Mesothelial cell of epicardium (in vitro differentiated cells): ENCODE measurements at regions not wholly inside any gene's neighbourhood (a gene's known extent, or its start where the extent isn't known, plus 50 kb on each side); places are given as distances from the start of the nearest gene placed in this dataset.

ENCODE experiments used
- DNase-seq, 2 experiments: peaks; one replicate each; pipeline ENCODE4 v3.0.0; 2021; ENCODE audit warnings: low spot score in 2 of 2; ENCODE audit not compliant: unreplicated experiment in 2 of 2
- H3K27ac Mint-ChIP-seq: 2 replicates; pipeline ENCODE4 v1.8.0; 2021; ENCODE audit warnings: mixed read lengths
- H3K27me3 Mint-ChIP-seq: 2 replicates; pipeline ENCODE4 v1.8.0; 2021; ENCODE audit warnings: low read depth, mixed read lengths
- H3K36me3 Mint-ChIP-seq: 2 replicates; pipeline ENCODE4 v1.8.0; 2021; ENCODE audit warnings: mixed read lengths
- H3K4me1 Mint-ChIP-seq: 2 replicates; pipeline ENCODE4 v1.8.0; 2021; ENCODE audit warnings: mixed read lengths
- H3K4me3 Mint-ChIP-seq: 2 replicates; pipeline ENCODE4 v1.8.0; 2021; ENCODE audit warnings: mild to moderate bottlenecking, moderate library complexity, mixed read lengths
- H3K9me3 Mint-ChIP-seq: 2 replicates; pipeline ENCODE4 v1.8.0; 2021; ENCODE audit warnings: mixed read lengths
- CTCF ChIP-seq: fragments of 200-600 bp; sonication (generic); IDR thresholded peaks from one replicate; pipeline ENCODE4 v1.5.0; 2021; ENCODE audit warnings: antibody characterized with exemption; ENCODE audit not compliant: unreplicated experiment

- H3K27me3 Mint-ChIP-seq: peaks cover 9% of the 10 kb centered on the region
- no peaks in the 10 kb centered on the region for H3K36me3 Mint-ChIP-seq
- no peak overlapping the region for H3K4me3 Mint-ChIP-seq
- H3K4me1 Mint-ChIP-seq: peaks cover 19% of the 10 kb centered on the region
- no peak overlapping the region for H3K27ac Mint-ChIP-seq
- no peak for TF ChIP-seq CTCF
- DNase-seq: no peak
- no peaks in the 10 kb centered on the region for H3K9me3 Mint-ChIP-seq
Measured at GRCh38 chr4:36394352-36394903, 113.0 kb downstream of the DTHD1 start.

DNA sequence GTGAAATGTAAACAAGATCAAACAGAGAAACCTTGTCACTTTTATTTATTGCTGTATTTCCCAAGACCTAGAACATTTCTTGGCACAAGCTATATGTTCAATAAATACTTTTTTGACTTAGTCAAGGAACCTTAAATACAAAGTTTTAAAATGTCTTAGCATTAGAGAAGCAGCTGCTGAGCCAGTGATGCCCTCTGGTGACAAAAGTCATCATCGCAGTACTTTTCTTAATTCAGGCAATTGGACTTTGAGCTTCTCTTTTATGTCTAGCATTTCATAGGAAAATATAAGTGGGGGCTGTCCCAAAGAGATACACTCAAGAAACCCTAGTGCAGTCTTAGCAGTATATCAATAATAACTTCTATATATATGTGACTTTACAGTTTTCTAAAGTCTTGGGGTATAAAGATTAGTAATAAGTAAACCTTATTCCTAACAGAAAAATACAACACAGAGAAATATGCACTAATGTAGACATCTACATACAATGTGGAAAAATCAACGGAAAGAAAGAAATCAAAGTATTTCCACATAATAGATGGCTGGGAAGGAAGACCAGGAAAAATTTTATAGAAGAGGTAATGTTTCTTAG, 118.4 kb downstream of the DTHD1 start:
- H3K4me3 Mint-ChIP-seq: no peak overlapping the region
- DNase-seq: no peak
- TF ChIP-seq CTCF: peak; percentile 39
- H3K9me3 Mint-ChIP-seq: no peaks in the 10 kb centered on the region
- peaks cover 8% of the 10 kb centered on the region for H3K4me1 Mint-ChIP-seq
- H3K27me3 Mint-ChIP-seq: peaks cover 30% of the 10 kb centered on the region
- H3K27ac Mint-ChIP-seq: no peak overlapping the region
- no peaks in the 10 kb centered on the region for H3K36me3 Mint-ChIP-seq

DNA sequence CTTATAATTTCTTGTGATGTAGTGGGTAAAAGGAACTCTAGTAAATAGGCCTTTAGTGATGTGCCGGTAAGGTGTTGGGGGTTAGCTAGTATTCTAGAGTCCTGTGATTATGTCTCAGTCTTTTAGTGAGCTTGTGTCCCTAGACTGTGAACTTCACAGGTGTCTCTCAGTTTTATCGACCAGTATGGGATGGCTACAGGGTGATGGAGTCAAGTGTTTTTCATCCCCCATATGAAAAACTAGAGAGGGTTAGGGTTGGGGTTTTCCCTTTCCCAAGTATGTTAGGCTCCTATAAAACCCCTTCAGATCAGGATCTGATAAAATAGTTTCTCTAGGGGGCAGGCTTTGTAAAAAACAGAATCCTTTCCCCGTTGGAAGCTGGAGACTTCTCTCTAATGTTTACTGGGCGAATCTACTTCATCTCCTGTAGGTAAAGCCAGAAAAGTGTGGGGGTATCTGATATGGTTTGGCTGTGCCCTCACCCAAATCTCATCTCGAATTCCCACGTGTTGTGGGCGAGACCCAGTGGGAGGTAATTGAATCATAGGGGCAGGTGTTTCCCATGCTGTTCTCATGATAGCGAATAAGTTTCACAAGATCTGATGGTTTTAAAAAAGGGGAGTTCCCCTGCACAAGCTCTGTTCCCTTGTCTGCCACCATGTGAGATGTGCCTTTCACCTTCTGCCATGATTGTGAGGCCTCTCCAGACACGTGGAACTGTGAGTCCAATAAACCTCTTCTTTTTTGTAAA, 120.8 kb downstream of the DTHD1 start:
- DNase-seq: no peak
- no peak overlapping the region for H3K4me3 Mint-ChIP-seq
- TF ChIP-seq CTCF: no peak
- H3K9me3 Mint-ChIP-seq: no peaks in the 10 kb centered on the region
- no peaks in the 10 kb centered on the region for H3K36me3 Mint-ChIP-seq
- H3K4me1 Mint-ChIP-seq: peaks cover 3% of the 10 kb centered on the region
- peaks cover 27% of the 10 kb centered on the region for H3K27me3 Mint-ChIP-seq
- no peak overlapping the region for H3K27ac Mint-ChIP-seq

DNA sequence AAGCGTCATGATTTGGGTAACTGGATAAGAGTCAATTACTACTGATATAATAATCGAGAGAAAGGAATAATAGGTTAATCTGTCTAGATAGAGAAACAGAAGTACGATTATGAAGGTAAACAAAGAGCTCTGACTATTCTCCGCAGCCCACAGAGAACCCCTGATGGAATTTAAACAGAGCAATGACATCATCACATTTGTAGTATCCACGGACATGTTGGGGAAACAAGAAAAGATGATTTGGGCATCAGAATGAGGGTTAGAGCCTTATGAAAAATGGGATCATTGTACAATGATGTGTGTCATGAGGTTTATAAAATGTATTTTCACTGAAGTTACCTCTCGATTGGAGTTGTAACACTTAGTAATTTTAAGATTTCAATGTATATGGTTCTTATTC, 129.9 kb downstream of the DTHD1 start:
- no peak overlapping the region for H3K4me3 Mint-ChIP-seq
- H3K4me1 Mint-ChIP-seq: peaks cover 1% of the 10 kb centered on the region
- no peak for DNase-seq
- TF ChIP-seq CTCF: no peak
- peaks cover 19% of the 10 kb centered on the region for H3K27me3 Mint-ChIP-seq
- no peak overlapping the region for H3K27ac Mint-ChIP-seq
- no peaks in the 10 kb centered on the region for H3K36me3 Mint-ChIP-seq
- no peaks in the 10 kb centered on the region for H3K9me3 Mint-ChIP-seq

GRCh38 chr4:36414248-36414647, 132.8 kb downstream of the DTHD1 start:
- Mint-ChIP-seq H3K27me3 (peaks cover 37% of the 10 kb centered on the region), H3K27ac (no peak overlapping the region), H3K4me1 (no peaks in the 10 kb centered on the region), H3K4me3 (no peak overlapping the region), H3K36me3 (no peaks in the 10 kb centered on the region), H3K9me3 (no peaks in the 10 kb centered on the region)
- peak; percentile 19 for TF ChIP-seq CTCF
- DNase-seq: no peak
